ENCODE measurements at regions not wholly inside any gene's neighbourhood (a gene's known extent, or its start where the extent isn't known, plus 50 kb on each side); places are given as distances from the start of the nearest gene placed in this dataset.

- no peak for ATAC-seq
- intact Hi-C loops (cut with DNase I) = no loop called here
- no peak for FAIRE-seq
- Histone ChIP-seq H3K4me1 (no peaks in the 10 kb centered on the region), H3K4me3 (no peak overlapping the region), H3K27ac (no peak overlapping the region), H3K36me3 (no peaks in the 10 kb centered on the region), H3K27me3 (no peaks in the 10 kb centered on the region), H3K9me3 (no peaks in the 10 kb centered on the region)
- no peak for DNase-seq
- 39 to 68% methylated on average over 1 of the region's 1 CpG for WGBS, 2 donors
- TF ChIP-seq, protein P1, sequence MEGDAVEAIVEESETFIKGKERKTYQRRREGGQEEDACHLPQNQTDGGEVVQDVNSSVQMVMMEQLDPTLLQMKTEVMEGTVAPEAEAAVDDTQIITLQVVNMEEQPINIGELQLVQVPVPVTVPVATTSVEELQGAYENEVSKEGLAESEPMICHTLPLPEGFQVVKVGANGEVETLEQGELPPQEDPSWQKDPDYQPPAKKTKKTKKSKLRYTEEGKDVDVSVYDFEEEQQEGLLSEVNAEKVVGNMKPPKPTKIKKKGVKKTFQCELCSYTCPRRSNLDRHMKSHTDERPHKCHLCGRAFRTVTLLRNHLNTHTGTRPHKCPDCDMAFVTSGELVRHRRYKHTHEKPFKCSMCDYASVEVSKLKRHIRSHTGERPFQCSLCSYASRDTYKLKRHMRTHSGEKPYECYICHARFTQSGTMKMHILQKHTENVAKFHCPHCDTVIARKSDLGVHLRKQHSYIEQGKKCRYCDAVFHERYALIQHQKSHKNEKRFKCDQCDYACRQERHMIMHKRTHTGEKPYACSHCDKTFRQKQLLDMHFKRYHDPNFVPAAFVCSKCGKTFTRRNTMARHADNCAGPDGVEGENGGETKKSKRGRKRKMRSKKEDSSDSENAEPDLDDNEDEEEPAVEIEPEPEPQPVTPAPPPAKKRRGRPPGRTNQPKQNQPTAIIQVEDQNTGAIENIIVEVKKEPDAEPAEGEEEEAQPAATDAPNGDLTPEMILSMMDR (IDR thresholded peaks at IDR 0.05) = no peak
Observed at GRCh38 chr13:82593239-82593638, 1289.0 kb downstream of the SLITRK1 start.

- H3K36me3 ChIP-seq = no peaks in the 10 kb centered on the region
- H3K9me3 ChIP-seq = no peaks in the 10 kb centered on the region
- no peaks in the 10 kb centered on the region for H3K27me3 ChIP-seq
- ATAC-seq (no peak), DNase-seq (no peak), FAIRE-seq (no peak)
- H3K4me3 ChIP-seq = no peak overlapping the region
- TF ChIP-seq, protein P1 (IDR thresholded peaks at IDR 0.05) = no peak
- intact Hi-C loops (cut with DNase I) = no loop called here
- H3K4me1 ChIP-seq = no peaks in the 10 kb centered on the region
- 61 to 85% methylated on average over 3 of the region's 3 CpGs for WGBS, 2 donors
- no peak overlapping the region for H3K27ac ChIP-seq
Observed at GRCh38 chr13:82571653-82572052, 1310.6 kb downstream of the SLITRK1 start.

DNA sequence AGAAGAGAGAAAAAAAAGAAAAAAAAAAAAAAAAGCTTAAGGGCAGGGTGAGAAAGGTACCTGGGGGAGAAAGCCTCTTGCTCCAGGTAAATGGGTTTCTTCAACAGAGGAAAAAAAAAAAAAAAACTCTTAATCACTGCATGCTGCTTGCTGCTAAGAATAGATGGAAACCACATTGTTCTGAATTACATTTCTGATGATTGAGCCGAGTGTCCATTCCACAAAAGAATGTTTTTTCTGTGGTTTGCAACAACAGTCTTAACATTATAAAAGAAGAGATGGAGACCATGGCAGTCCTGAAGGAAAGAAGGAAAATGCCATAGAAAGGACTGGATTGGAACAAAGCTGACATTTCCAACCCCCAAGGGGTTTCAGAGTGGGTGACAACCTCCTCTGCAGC is 1312.7 kb downstream of the SLITRK1 start:
- 77 to 83% methylated on average over 1 of the region's 1 CpG for WGBS, 2 donors
- Histone ChIP-seq H3K9me3 (no peaks in the 10 kb centered on the region), H3K27ac (no peak overlapping the region), H3K27me3 (no peaks in the 10 kb centered on the region), H3K4me1 (no peaks in the 10 kb centered on the region), H3K36me3 (no peaks in the 10 kb centered on the region), H3K4me3 (no peak overlapping the region)
- ATAC-seq (no peak), DNase-seq (no peak), FAIRE-seq (no peak)
- TF ChIP-seq, protein P1 (IDR thresholded peaks at IDR 0.05) = no peak
- intact Hi-C loops (cut with DNase I) = no loop called here

- H3K36me3 ChIP-seq = no peaks in the 10 kb centered on the region
- H3K4me3 ChIP-seq = no peak overlapping the region
- intact Hi-C loops (cut with DNase I) = no loop called here
- peak in 1 of 6 donors; percentile 25 for DNase-seq
- H3K4me1 ChIP-seq = no peaks in the 10 kb centered on the region
- H3K27ac ChIP-seq = no peak overlapping the region
- H3K27me3 ChIP-seq = no peaks in the 10 kb centered on the region
- ATAC-seq = no peak
- H3K9me3 ChIP-seq = no peaks in the 10 kb centered on the region
- no peak for FAIRE-seq
- WGBS, 2 donors = 74 to 88% methylated on average over 5 of the region's 5 CpGs
- TF ChIP-seq, protein P1 (IDR thresholded peaks at IDR 0.05) = no peak
Observed at GRCh38 chr13:82566864-82567263, 1315.4 kb downstream of the SLITRK1 start.

- H3K9me3 ChIP-seq = no peaks in the 10 kb centered on the region
- no peaks in the 10 kb centered on the region for H3K4me1 ChIP-seq
- TF ChIP-seq, protein P1 (IDR thresholded peaks at IDR 0.05) = no peak
- 67 to 90% methylated on average over 7 of the region's 7 CpGs for WGBS, 2 donors
- no peaks in the 10 kb centered on the region for H3K36me3 ChIP-seq
- H3K4me3 ChIP-seq = no peak overlapping the region
- FAIRE-seq (no peak), ATAC-seq (no peak), DNase-seq (no peak)
- no peak overlapping the region for H3K27ac ChIP-seq
- intact Hi-C loops (cut with DNase I) = no loop called here
- H3K27me3 ChIP-seq = no peaks in the 10 kb centered on the region
Observed at GRCh38 chr13:82565201-82565600, 1317.1 kb downstream of the SLITRK1 start.

Measured in pancreas (tissue), 10 donors.